ENCODE measurements at regions not wholly inside any gene's neighbourhood (a gene's known extent, or its start where the extent isn't known, plus 50 kb on each side); places are given as distances from the start of the nearest gene placed in this dataset.

DNA sequence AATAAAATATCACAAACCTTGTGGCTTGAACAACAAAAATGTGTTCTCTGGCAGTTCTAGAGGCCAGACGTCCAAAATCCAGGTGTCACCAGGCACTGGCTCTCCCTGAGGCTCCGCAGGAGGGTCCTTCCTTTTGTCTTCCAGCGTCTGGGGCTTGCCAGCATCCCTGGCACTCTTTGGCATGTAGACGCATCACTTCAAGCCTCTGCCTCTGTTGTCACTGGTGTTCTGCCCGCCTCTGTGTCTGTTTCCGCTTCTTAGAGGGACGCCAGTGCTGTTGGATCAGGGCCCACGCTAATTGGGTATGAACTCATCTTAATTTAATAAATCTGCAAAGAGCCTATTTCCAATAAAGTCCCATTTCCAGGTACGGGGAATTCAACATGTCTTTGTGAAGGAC, 273.7 kb upstream of the C1orf174 start:
- TF ChIP-seq, protein P1, sequence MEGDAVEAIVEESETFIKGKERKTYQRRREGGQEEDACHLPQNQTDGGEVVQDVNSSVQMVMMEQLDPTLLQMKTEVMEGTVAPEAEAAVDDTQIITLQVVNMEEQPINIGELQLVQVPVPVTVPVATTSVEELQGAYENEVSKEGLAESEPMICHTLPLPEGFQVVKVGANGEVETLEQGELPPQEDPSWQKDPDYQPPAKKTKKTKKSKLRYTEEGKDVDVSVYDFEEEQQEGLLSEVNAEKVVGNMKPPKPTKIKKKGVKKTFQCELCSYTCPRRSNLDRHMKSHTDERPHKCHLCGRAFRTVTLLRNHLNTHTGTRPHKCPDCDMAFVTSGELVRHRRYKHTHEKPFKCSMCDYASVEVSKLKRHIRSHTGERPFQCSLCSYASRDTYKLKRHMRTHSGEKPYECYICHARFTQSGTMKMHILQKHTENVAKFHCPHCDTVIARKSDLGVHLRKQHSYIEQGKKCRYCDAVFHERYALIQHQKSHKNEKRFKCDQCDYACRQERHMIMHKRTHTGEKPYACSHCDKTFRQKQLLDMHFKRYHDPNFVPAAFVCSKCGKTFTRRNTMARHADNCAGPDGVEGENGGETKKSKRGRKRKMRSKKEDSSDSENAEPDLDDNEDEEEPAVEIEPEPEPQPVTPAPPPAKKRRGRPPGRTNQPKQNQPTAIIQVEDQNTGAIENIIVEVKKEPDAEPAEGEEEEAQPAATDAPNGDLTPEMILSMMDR (IDR thresholded peaks at IDR 0.05; ENCODE audit: low read depth, low read length, missing input control): no peak
- TF ChIP-seq SP1 (IDR thresholded peaks at IDR 0.05): no peak
- TF ChIP-seq, protein P2, sequence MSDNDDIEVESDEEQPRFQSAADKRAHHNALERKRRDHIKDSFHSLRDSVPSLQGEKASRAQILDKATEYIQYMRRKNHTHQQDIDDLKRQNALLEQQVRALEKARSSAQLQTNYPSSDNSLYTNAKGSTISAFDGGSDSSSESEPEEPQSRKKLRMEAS (IDR thresholded peaks at IDR 0.05): no peak
- TF ChIP-seq JUND (IDR thresholded peaks at IDR 0.05): no peak
- TF ChIP-seq RXRA (IDR thresholded peaks at IDR 0.05): no peak
- TF ChIP-seq, protein P3, sequence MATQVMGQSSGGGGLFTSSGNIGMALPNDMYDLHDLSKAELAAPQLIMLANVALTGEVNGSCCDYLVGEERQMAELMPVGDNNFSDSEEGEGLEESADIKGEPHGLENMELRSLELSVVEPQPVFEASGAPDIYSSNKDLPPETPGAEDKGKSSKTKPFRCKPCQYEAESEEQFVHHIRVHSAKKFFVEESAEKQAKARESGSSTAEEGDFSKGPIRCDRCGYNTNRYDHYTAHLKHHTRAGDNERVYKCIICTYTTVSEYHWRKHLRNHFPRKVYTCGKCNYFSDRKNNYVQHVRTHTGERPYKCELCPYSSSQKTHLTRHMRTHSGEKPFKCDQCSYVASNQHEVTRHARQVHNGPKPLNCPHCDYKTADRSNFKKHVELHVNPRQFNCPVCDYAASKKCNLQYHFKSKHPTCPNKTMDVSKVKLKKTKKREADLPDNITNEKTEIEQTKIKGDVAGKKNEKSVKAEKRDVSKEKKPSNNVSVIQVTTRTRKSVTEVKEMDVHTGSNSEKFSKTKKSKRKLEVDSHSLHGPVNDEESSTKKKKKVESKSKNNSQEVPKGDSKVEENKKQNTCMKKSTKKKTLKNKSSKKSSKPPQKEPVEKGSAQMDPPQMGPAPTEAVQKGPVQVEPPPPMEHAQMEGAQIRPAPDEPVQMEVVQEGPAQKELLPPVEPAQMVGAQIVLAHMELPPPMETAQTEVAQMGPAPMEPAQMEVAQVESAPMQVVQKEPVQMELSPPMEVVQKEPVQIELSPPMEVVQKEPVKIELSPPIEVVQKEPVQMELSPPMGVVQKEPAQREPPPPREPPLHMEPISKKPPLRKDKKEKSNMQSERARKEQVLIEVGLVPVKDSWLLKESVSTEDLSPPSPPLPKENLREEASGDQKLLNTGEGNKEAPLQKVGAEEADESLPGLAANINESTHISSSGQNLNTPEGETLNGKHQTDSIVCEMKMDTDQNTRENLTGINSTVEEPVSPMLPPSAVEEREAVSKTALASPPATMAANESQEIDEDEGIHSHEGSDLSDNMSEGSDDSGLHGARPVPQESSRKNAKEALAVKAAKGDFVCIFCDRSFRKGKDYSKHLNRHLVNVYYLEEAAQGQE (IDR thresholded peaks at IDR 0.05): no peak
- no peak for TF ChIP-seq FOXA1 (IDR thresholded peaks at IDR 0.05)
- no peak for TF ChIP-seq GABPA (IDR thresholded peaks at IDR 0.05 in 1 of 2, conservative IDR thresholded peaks at IDR 0.05 in 1 of 2)
- TF ChIP-seq YY1 (IDR thresholded peaks at IDR 0.05): no peak
- no peak for TF ChIP-seq HNF4G (IDR thresholded peaks at IDR 0.05)
- TF ChIP-seq TAF1 (conservative IDR thresholded peaks at IDR 0.05): no peak
